ENCODE measurements at regions not wholly inside any gene's neighbourhood (a gene's known extent, or its start where the extent isn't known, plus 50 kb on each side); places are given as distances from the start of the nearest gene placed in this dataset.
"Not testable (repeated sequence)": the region's sequence is repeated elsewhere in the genome, so short reads cannot be mapped to it uniquely, and the experiment has no call there.

GRCh38 chr14:105627701-105628100 is 101.3 kb downstream of the TMEM121 start:
- Histone ChIP-seq H3K4me1 (ENCODE audit: control insufficient read depth in 1 of 2, low read depth in 2 of 2) (no peaks in the 10 kb centered on the region), H3K36me3 (no peaks in the 10 kb centered on the region), H3K9me3 (peaks cover 4% of the 10 kb centered on the region), H3K27me3 (replicated peaks; ENCODE audit: insufficient read depth) (no peaks in the 10 kb centered on the region), H3K4me3 (no peak overlapping the region), H3K27ac (no peak overlapping the region)
- no peak for TF ChIP-seq CTCF (IDR thresholded peaks at IDR 0.05)
- ATAC-seq (ENCODE audit: insufficient number of reproducible peaks, low FRiP score, low read depth) = no peak
- DNase-seq (ENCODE audit: low spot score) = no peak

GRCh38 chr14:105628126-105628525 is 101.7 kb downstream of the TMEM121 start:
- H3K36me3 ChIP-seq; DNase-seq (ENCODE audit: low spot score); H3K27me3 ChIP-seq (replicated peaks; ENCODE audit: insufficient read depth); H3K9me3 ChIP-seq; ATAC-seq (ENCODE audit: insufficient number of reproducible peaks, low FRiP score, low read depth); H3K4me1 ChIP-seq (ENCODE audit: control insufficient read depth in 1 of 2, low read depth in 2 of 2); H3K27ac ChIP-seq; H3K4me3 ChIP-seq: not testable (repeated sequence)

- ATAC-seq (ENCODE audit: insufficient number of reproducible peaks, low FRiP score, low read depth); DNase-seq (ENCODE audit: low spot score): not testable (repeated sequence)
Measured at GRCh38 chr14:105628531-105629067, 102.2 kb downstream of the TMEM121 start.

GRCh38 chr14:105629091-105629885 is 102.9 kb downstream of the TMEM121 start:
- not testable (repeated sequence) for H3K36me3 ChIP-seq; H3K9me3 ChIP-seq; ATAC-seq (ENCODE audit: insufficient number of reproducible peaks, low FRiP score, low read depth); H3K27ac ChIP-seq; H3K4me3 ChIP-seq; DNase-seq (ENCODE audit: low spot score); H3K4me1 ChIP-seq (ENCODE audit: control insufficient read depth in 1 of 2, low read depth in 2 of 2); H3K27me3 ChIP-seq (replicated peaks; ENCODE audit: insufficient read depth)

More at GRCh38 chr14:105628531-105629067, 102.2 kb downstream of the TMEM121 start:
- not testable (repeated sequence) for H3K9me3 ChIP-seq; H3K36me3 ChIP-seq; H3K27me3 ChIP-seq (replicated peaks; ENCODE audit: insufficient read depth); H3K4me3 ChIP-seq; H3K4me1 ChIP-seq (ENCODE audit: control insufficient read depth in 1 of 2, low read depth in 2 of 2); H3K27ac ChIP-seq

- Histone ChIP-seq H3K9me3 (peaks cover 4% of the 10 kb centered on the region), H3K27ac (no peak overlapping the region), H3K27me3 (replicated peaks; ENCODE audit: insufficient read depth) (no peaks in the 10 kb centered on the region), H3K4me1 (ENCODE audit: control insufficient read depth in 1 of 2, low read depth in 2 of 2) (no peaks in the 10 kb centered on the region), H3K4me3 (no peak overlapping the region), H3K36me3 (no peaks in the 10 kb centered on the region)
- ATAC-seq (ENCODE audit: insufficient number of reproducible peaks, low FRiP score, low read depth) (no peak), DNase-seq (ENCODE audit: low spot score) (no peak)
- TF ChIP-seq CTCF (IDR thresholded peaks at IDR 0.05) = no peak
Measured at GRCh38 chr14:105629886-105630215, 103.5 kb downstream of the TMEM121 start.

- H3K4me3 ChIP-seq; H3K9me3 ChIP-seq; H3K36me3 ChIP-seq; ATAC-seq (ENCODE audit: insufficient number of reproducible peaks, low FRiP score, low read depth); H3K27me3 ChIP-seq (replicated peaks; ENCODE audit: insufficient read depth); DNase-seq (ENCODE audit: low spot score); H3K27ac ChIP-seq; H3K4me1 ChIP-seq (ENCODE audit: control insufficient read depth in 1 of 2, low read depth in 2 of 2): not testable (repeated sequence)
Measured at GRCh38 chr14:105630293-105630934, 104.0 kb downstream of the TMEM121 start.

- ATAC-seq (ENCODE audit: insufficient number of reproducible peaks, low FRiP score, low read depth); H3K4me3 ChIP-seq; H3K9me3 ChIP-seq; DNase-seq (ENCODE audit: low spot score); H3K27ac ChIP-seq; H3K27me3 ChIP-seq (replicated peaks; ENCODE audit: insufficient read depth); H3K36me3 ChIP-seq; H3K4me1 ChIP-seq (ENCODE audit: control insufficient read depth in 1 of 2, low read depth in 2 of 2): not testable (repeated sequence)
Measured at GRCh38 chr14:105630935-105631779, 104.8 kb downstream of the TMEM121 start.
